Left colon (tissue), 2 donors: ENCODE measurements at regions not wholly inside any gene's neighbourhood (a gene's known extent, or its start where the extent isn't known, plus 50 kb on each side); places are given as distances from the start of the nearest gene placed in this dataset.
"Not testable (repeated sequence)": the region's sequence is repeated elsewhere in the genome, so short reads cannot be mapped to it uniquely, and the experiment has no call there.

Source experiments
- ATAC-seq: fragments of 200-7000 bp; cut with Tn5 transposase; one replicate; pipeline ENCODE4 v1.9.1; 2020; ENCODE audit warnings: mild to moderate bottlenecking, moderate library complexity
- DNase-seq, 2 donors: peaks; one replicate each; pipeline ENCODE4 v3.0.0-alpha.2; 2020
- intact Hi-C, 2 donors: fragments of 100-400 bp; cut with DNase I in 1 of 2; cut with micrococcal nuclease in 1 of 2; formaldehyde crosslinking; loops; one replicate each; pipeline versions ENCODE4 v1.11.2 to v1.14.0; 2022; cut with DNase I, micrococcal nuclease
- donor health status: DM: no; HTN: no; CAD: no.
- donor health status: DM: yes; HTN: yes; CAD: no.

DNA sequence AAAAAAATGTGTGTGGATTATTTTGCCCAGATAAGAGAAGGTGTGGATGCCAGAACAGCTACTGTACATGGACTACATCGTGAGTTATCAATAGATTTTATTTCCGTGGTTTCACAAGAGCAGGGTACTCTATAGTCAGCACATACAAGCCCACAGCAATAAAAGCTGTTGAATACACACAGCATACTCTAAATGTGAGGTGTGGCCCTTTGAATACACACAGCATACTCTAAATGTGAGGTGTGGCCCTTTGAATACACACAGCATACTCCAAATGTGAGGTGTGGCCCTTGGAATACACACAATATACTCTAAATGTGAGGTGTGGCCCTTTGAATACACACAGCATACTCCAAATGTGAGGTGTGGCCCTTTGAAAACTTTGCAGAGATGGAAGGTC, 287.4 kb upstream of the ADARB2 start:
- intact Hi-C loops, ATAC-seq, DNase-seq: not testable (repeated sequence)

DNA sequence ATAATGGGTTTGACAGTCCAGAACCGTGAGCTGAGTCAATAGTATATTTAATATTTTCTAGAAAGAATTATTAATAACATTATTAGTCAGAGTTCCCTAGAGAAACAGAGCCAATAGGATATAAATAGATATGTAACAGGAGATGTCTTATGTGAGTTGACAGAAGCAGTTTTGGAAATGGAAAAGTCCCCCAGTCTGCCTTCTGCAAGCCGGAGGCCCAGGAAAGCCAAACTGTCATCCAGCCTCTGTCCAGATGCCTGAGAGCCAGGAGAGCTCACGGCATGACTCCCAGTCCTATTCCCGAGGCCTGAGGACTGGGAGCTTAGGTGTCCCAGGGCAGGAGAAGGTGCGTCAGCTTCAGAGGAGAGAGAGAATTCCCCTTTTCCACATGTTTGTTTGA, 286.4 kb upstream of the ADARB2 start:
- intact Hi-C loops = no loop called here
- ATAC-seq (no peak), DNase-seq (no peak)

DNA sequence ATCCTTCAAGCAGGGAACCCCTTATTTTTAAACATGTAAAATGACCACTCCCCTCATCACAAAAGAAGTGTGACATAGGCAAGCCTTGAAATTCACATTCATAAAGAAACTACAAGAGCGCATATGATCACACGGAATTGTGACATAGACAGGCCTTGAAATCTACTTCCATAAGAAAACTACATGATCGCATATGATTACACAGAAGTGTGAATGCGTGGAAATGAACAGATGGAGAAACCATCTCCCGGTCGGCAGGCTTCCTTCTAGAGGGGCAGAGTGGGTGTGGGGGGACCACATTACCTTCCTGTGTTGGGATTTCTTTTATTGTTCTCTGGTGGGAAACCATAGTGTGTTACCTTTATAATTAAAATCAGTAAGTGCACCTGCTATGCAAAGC, 285.1 kb upstream of the ADARB2 start:
- intact Hi-C loops = no loop called here
- no peak for DNase-seq
- ATAC-seq = no peak

DNA sequence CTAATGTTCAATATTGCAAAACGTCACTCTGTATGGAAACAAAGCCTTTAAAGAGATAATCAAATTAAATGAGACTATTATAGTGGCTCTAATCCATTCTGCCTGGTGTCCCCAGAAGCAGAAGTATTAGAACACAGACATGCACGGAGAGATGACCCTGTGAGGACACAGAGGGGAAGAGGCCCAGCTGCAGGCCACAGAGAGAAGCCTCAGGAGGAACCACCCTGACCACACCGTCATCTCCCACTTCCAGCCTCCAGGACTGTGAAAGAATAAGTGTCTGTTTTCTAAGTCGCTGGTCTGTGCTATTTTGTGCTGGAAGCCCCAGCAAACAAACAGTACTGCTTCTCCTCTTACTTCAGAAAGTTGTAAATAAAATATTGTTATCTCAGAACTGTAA, 283.5 kb upstream of the ADARB2 start:
- intact Hi-C loops = no loop called here

DNA sequence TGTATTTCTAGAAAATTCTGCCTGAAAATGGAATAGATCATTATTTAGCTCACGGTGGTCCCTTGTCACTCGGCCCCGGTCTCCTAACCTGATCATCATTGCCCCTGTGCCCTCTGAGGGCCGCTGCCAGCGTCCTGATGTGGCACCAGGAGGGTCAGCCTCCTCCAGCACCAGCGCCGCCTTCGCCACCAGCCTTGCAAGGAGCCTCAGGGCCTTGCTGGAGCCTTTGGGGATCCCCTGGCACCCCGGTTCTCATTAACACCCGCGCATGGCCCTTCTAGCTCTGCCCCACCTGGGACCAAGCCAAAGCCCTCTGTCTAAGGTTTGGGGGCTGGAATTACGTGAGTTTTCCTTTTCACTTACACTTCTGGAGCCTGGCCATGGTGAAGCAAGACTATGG, 282.5 kb upstream of the ADARB2 start:
- DNase-seq (no peak), ATAC-seq (no peak)
- intact Hi-C loops = no loop called here

More for the DNA sequence above, 283.5 kb upstream of the ADARB2 start:
- ATAC-seq (peak; percentile 26), DNase-seq (no peak)

DNA sequence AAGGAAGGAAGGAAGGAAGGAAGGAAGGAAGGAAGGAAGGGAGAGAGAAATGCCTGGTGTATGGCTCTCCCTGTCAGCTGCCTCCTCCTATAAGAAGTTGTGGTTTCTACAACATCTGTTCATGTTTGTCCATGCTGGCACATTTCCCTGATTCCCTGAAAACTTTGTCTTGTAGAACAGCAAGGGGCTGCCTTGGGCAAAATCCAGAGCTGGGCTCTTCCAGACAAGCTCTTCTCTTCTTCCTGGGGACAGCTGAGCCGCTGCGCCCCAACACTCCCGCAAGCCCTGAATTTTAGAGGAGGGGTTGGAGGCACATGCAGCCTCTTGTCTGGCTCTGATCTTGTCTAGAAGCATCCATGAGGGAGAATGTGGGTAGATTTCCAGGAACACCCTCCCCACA, 282.0 kb upstream of the ADARB2 start:
- intact Hi-C loops = no loop called here
- DNase-seq (no peak), ATAC-seq (no peak)

DNA sequence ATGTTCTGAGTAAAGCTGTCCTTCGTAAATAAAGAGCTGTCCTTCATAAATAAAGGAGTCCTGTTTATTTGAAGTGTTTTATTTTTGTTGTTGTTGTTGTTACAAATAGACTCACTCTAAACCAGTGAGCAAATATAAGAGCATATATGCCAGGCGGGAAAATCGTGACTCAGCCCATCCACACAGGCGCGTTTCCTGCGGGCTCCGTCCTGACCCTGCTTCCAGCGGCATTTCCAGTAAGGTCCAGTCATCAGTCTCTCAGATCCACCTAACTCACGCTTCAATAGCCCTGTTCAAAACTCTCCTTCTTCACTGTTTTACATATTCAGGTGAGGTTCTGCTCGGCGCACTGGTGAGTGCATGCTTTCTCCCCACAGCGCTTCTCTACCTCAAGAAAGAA, 277.2 kb upstream of the ADARB2 start:
- no peak for DNase-seq
- intact Hi-C loops = no loop called here
- ATAC-seq = no peak

DNA sequence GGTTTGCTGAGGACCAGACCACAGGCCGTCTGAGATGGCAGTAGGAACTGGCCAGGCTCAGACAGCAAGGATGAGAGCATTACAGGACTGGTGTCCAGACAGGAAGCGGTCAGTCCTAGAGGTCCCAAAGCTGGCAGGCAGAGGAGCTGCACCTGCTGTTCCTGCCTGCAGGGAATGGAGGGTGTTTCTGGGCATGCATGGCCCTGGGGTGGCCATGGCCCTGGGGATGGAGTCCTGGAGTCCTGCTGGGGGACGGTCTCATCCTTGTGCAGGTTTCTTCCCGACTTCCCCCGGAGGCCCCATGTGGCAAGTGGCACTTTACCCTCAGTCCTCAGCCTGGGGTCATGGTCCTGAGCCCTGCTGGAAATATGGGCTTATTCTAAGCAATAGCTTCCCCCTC, 274.9 kb upstream of the ADARB2 start:
- DNase-seq = no peak
- intact Hi-C loops = no loop called here
- ATAC-seq = no peak

DNA sequence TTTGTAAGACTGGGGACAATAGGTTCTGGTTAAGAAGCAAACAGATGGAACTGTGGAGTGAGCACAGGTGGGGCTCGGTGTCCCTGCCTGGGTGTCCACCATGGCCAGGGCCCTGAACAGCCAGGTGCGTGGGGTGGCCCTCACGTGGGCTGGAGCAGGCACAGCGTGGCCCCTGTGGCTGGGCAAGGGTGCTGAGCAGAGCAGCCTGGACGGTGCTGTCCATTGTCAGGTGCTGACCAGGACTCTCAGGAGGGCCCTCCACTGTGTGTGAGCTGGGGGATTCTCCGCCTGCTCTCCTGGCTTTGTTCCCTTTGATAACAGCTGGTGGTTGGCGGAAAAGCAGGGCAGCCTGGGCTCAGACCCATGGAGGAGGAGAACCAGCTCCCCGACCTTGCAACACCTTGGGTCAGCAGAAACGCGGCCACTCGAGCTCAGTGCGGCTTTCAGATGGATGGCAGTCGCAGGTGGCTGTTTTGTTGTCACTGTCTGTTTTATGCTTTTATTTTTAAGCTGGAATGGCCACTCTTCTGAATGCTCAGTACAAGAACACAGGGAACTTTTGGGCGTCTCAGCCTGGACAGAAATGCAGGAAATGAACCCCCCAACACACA, 273.9 kb upstream of the ADARB2 start:
- no peak for ATAC-seq
- intact Hi-C loops = no loop called here
- DNase-seq = no peak

DNA sequence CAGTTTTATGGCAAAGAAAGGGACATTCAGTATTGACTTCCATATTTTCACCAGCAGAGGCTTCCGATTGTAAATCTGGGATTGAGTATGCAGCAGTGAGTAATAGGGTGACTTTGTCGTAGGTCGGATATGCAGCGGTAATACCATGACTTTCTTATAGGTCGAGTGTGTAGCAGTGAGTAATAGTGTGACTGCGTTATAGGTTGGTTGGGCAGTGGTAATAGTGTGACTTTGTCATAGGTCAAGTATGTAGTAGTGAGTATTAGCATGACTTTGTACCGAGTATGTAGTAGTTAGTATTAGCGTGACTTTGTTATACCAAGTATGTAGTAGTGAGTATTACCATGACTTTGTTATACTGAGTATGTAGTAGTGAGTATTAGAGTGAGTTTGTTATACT, 268.2 kb upstream of the ADARB2 start:
- intact Hi-C loops = no loop called here
- DNase-seq = no peak
- ATAC-seq = no peak

DNA sequence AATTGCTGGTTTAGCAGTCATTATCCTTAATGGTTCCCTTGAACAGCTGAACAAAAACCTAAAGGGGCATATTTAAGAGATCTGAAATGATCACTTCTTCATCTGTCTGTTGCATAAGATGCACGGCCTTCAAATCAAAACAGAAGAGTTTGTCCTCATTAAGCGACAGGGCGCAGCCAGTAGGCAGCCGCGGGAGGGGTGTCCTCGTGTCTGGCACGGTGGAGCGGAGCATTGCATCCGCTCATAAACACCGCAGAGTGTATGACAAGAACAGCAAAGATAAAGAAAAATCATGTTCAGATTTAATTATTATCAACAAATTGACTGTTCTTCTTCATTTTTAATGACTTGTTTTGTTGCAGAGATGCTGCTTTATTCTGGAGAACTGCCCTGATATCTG, 255.6 kb upstream of the ADARB2 start:
- intact Hi-C loops = no loop called here
- ATAC-seq (no peak), DNase-seq (no peak)

DNA sequence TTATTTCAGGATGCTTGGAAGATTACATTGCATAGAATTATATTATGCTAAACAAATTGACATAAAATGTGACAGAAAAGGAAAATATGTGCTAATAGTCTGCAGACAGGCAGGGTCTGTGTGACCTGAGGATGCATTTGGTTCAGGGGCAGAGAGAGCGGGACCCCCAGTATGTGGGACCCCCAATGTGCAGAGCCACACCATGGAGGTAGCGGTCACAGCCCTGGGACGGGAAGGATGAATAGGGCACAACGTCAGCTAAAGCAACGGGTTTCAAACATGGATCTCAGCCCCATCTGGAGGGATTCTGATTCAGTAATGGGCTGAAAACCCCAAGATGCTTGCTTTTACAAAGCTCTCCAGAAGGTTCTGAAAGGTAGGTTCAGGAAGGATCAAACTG, 251.8 kb upstream of the ADARB2 start:
- intact Hi-C loops = no loop called here
- DNase-seq (no peak), ATAC-seq (no peak)

DNA sequence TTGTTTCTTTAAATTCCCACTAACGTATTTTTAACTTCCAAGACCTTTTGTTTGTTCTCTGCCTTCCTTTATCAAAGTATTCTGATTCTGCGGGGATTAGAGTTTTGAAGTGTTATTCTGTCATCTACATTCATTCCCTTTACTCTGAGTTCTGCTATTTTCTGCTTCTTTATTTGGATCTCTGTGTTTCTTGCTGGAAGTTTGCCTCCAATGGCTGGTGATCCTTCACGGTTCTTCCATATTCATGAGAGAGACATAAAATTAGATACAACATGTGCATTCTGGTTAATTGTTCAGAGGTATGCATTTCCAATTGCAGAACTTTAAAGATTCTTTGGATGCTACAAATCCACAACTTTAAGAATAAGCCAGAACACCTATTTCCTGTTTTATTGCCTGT, 244.7 kb upstream of the ADARB2 start:
- ATAC-seq (no peak), DNase-seq (no peak)
- intact Hi-C loops = no loop called here

DNA sequence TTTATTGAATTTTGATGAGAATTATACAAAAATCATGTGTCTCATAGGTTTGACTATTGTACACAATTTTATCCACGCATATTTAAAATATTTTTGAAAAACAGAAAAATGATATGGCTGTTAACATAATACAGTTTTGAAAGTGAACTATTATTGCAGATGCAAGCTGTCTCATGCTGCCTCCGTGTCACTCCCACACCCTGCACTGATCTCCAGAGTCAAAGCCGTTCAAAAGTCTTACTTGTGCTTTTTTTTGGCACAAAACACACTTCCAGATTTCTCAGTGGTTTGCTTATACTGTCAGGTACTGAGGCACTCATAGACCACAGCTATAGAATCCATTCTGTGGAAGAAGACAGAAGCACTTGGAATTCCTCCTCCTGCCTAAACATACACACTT, 243.1 kb upstream of the ADARB2 start:
- no peak for ATAC-seq
- intact Hi-C loops = no loop called here
- DNase-seq = no peak

DNA sequence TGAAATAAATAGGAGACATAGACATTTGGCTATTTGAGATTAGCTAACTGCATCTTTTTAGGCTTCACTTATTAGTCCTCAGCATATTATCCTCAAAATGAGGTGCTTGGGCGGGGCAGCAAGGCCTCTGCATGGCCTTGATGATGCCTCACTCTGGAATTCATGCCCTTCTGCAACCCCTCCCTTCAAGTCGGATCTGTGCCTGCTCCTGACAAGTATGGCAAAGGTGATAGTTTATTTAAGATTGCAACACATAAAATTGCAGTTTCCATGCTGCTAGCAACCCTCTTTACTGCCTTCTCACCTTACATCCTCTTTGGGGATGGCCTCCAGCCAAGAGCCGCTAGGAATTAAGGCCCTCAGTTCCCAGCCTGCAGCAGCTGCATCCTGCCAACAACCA, 241.3 kb upstream of the ADARB2 start:
- DNase-seq (no peak), ATAC-seq (no peak)
- intact Hi-C loops = no loop called here

DNA sequence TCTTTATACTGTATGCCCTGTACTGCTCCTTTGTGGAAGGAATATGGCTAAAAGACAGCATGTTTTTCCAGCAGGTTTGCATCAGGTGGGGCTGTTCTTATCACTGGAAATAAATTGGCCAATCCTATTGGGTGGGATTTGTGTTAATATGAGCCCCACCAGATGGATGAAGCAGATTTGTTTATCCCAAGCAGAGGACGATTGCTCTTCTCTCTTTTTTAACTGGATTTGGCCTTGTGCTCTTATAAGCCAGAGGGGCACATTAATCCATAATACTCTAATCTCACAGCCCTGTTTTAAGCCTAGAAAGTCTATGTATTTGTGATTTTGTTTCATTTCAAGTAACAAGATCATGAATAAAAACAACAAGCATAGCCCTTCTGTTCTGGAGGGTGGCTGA, 240.1 kb upstream of the ADARB2 start:
- no peak for DNase-seq
- ATAC-seq = no peak
- intact Hi-C loops = no loop called here

DNA sequence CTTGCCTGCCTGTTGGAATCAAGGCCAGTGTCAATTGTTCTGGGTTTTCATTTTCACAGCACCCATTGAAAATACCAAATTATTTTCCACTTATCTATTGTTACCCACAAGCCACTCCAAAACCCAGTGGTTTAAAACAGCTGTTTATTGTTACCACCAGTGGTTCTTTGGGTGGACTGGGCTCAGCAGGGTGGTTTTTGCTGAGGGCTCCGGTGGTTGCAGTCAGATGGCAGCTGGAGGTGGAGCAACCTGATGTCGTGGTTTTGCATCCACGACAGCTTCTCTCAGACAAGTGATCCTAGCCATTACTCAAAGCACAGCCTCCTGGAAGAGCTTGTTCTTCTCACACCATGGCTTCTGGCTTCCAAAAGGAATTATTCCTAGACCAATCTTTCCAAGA, 235.1 kb upstream of the ADARB2 start:
- DNase-seq (no peak), ATAC-seq (no peak)
- intact Hi-C loops = no loop called here

DNA sequence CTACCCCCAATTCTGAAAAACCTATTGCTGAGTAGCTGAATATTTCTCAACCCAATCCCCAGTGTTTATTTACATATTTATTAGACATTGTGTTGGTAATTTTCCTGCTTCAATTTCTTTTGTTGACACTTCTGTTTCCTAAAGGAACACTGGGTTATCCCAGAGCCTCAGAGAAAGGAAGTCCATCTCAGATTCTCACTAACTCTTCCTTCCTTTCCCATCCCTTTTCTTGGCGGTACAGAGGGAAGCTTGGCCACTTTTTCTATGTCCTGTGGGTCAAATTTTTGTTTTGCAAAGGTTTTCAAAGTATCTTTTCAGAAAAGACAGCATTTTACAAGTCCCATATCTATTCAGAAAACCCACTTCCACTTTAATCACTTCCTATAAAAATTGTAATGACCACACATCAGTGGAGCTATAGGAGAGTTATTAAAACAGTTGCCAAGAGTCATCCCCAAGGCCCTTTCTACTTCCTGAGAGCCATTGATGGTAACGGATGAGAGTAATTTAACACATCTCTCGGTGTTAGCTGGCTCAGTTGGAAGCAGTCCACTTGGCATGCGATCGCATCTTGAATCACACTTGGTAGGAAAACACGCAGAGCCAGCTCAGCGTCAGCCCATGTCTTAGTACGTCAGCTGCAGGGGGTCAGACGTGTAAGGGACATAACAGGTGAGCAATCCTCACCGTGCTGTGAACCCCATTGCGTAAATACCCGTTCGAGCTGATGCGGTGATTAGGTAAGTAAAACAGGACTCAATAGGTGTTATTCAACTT, 231.1 kb upstream of the ADARB2 start:
- no peak for DNase-seq
- no peak for ATAC-seq
- intact Hi-C loops = no loop called here

DNA sequence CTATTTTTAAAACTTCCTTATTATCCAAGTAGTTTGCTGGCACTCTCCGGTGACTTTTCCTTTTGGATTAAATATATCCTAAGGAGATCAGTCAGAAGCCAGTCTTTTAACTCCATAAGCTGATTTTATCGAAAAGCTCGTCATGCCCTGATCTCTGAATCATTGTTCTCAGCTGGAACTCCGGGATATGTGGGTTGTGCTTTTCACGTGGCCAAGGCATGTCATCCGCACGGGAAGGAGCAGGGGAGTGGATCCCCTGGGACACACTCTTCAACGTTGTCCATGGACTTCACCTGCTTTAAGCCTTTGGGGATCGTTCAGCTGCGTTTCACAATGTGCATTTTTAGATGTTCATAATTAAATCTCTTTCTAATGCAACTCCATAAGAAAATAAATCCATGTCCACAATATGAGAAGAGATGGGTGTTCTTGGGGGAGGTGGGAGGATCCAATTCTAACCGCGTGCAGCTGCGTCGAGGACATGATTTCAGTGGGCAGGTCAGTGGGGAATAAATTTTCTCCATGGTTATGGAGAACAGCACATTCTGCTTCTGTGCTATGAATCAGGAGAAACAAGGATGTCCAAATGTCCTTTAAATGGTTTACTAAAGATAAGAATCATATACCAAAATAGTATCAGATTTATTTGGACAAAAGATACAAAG, 229.5 kb upstream of the ADARB2 start:
- no peak for ATAC-seq
- intact Hi-C loops = no loop called here

DNA sequence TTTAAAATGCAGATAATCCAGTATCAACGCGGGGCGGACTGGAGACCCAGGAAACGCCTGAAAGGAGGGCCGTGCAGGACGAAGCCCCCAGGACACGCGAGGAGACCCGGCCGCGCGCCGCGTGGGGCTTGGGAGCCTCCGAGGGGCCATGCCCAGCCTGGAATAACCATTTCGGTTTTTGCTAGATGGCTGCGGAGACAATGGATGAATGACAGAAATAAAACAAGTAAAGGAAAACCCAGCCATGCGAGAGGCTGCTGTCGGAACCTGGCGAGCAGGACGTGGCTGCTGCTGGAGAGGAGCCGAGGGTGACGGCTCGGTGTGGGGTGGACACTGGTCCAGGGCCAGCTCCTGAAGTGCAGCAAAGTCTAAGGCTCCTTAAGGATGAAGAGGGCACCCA, 227.2 kb upstream of the ADARB2 start:
- intact Hi-C loops = no loop called here
- ATAC-seq (no peak), DNase-seq (no peak)

More for the DNA sequence above, 229.5 kb upstream of the ADARB2 start:
- DNase-seq = no peak

DNA sequence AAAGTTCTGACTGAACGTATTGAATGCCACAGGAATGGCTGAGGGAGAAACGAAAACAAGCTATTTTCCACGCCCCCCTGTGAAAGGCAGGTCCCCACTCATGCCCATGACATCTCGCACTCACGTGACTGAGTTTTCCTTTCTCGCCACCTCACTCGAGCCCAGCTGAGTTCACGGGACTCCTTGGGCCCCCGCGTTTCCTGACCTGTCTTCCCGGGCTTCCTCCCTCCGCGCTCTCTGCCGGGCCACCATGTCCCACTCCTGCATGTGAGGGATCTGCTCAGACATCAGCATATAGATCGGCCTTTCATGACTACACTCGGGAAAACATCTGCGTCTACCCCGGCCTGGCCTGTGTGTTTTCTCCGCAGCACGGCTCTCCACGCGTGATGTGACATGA, 226.0 kb upstream of the ADARB2 start:
- DNase-seq (no peak), ATAC-seq (no peak)
- intact Hi-C loops = no loop called here
